GM19035 (cell line): ENCODE measurements at regions not wholly inside any gene's neighbourhood (a gene's known extent, or its start where the extent isn't known, plus 50 kb on each side); places are given as distances from the start of the nearest gene placed in this dataset.

Experiments
- ATAC-seq: cut with Tn5 transposase; IDR thresholded peaks from one replicate; pipeline ENCODE4 v1.9.1; 2021; ENCODE audit not compliant: unreplicated experiment

DNA sequence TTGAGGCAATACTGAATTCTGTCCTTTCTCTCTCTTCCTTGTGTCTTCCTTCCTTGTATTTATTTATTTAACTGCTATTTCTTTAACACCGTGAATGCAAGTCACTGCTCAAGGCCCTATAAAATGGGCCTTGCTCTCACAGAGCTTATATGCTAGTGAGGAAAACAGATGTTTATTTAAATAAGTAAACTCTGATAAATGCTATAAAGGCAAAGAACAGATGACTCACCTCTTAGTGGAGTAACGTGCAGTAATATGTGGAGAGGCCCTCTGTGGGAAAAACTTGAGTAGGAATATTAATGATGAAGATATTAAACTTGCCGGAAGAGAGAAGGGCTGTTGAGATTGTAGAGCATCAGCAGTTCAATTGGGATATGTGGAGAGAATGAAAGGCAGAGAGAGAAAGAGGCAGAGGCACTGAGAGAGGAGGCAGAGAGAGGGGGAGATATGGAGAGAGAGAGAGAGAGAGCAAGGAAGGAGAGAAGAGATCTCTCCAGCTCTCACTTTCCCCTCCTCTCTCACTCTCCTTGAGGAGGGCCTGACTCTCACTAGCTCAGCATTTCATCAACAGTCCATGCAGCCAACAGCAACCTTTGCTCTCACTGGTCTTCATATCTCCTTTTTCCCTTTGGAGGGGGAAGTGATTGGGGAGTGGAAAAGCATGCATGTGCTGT is 322.2 kb downstream of the LMX1A start:
- no peak for ATAC-seq

DNA sequence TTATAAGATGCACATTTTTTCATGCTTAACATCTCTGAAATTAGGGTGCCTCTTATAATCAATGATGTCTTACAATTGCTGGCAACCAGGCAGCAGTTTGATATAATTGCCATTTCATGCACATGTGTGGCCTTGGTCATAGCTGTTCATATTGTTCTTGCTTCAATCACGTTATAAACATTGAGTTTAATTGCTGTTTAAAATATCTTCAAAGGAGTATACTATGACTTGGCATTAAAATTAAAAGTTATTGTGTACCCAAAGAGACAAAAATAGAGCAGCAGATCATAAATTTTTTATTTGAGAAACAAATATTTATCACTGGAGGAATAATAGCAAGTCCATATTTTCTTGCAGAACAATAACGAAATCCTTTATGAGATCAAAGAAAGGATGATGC is 325.5 kb downstream of the LMX1A start:
- no peak for ATAC-seq

DNA sequence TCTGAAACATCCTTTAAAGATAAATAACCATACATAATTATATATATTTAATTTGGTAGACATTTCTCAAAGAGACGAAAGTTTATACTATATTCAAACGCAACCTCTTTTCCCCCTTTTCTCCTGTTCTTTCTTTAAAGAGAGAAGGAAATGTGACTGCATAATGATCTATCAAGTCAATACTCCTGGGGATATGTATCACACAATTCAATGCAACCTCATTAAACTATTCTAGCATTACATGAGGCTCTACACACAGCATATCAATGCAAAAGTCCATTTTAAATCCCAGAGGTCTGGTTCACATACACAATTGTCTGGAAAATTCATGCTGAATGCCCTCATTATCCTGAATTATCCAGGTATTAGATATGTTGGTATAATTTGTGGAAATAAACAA is 330.7 kb downstream of the LMX1A start:
- ATAC-seq, result no peak

DNA sequence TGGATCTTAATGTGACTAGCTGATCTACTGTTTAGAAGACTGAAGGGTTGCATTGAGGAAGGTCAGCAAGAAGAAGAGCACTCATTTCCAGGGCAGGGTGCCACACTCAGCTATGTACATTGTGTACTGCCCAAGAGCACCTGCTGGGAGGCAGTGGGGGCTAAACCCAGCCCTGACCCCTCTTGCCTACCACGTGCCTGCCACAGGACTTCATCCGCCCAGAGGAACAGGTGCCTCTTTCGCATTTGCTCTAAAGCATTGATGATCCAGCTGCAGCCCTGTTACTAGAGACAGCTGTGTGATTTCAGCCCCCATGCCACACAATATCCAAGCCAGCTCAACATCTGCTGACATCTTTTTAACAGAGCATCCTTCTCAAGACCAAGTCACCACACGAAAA is 341.8 kb downstream of the LMX1A start:
- no peak for ATAC-seq

DNA sequence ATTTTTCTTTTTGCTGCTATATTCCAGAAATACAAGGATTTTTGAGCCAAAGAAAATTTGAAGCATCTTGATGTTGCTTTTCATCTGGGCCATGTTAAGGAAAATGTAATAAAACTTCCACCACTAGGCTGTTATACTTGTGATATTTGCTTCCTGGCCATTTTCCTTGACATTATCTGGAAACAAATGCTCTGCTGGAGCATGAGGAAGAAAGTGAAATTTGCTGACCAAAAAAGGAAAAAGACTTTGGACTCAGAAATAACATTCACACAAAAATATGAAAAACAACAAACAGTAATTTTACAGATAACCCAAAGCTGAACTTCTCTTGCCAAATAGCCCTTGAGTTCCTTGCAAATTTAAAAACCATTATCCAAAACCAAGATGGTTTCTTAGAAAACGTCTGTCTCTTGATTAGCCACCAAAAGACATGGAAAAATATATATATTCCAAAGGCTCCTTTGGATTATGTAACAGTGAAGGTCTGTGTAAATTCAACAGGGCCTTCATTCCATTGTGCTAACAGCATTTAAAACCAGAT is 344.5 kb downstream of the LMX1A start:
- no peak for ATAC-seq

DNA sequence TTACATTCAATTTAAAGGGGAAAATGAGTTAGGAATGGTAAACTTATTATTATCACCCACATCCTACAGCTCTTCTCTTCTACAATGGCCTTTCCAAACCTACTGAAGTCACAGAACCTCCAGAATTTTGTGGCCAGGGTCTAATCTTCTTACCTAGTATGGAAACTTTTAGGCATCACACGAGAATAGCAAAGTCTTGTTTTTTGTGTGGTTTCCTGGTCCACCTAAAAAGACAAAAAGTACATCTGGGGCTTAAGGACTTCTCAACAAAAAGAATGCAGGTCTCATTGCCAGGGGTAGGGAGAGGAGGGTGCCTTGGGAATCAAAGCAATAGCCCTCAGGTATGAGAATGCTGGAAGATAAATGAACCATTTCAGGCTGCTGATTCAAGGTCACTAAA is 345.3 kb downstream of the LMX1A start:
- no peak for ATAC-seq

DNA sequence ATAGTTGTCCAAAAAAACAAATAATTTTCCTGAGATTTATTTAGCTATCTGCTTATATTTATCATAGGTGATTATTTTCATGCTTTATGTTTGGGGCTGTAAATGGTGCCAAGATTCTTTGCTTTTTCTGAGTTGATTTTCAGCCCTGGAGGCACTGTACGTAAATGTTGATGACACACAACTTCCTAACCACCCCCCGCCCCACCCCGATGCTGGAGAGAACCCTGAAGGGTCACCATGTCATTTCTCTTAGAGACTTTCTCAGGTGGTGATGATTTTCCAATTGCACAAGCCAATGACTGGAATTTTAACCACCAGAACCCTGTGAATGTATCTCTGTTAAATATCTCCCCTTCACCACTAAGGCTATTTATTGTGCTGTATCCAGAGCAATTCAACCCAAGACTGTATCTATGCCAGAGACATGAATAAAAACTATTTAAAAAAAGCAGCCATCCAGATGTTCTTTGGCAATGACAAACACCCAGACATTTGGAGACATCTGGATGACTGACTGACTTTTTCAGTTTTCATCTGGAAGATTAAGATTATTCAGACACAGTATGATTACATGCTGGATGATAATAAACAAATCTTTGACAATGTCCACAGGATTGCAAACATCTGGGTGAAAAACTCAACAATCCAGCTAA is 346.0 kb downstream of the LMX1A start:
- ATAC-seq, result no peak

DNA sequence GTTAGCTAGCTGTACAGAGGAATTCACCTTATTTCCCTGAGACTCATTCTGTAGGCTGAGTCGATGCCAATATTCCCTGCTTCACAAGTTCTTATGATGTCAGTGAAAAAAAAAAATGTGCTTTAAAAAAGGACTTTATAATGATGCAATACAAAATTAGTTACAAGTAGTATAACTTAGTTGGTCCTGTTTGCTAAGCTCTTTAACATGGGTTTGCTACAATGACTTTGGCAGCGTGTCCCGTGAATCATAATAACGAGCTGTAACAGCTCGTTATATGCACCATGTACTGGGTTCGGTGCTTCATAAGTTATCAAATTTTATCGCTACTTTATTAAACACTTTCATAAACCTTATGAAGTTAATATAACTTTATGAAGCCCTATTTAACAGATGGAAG is 349.7 kb downstream of the LMX1A start:
- no peak for ATAC-seq

DNA sequence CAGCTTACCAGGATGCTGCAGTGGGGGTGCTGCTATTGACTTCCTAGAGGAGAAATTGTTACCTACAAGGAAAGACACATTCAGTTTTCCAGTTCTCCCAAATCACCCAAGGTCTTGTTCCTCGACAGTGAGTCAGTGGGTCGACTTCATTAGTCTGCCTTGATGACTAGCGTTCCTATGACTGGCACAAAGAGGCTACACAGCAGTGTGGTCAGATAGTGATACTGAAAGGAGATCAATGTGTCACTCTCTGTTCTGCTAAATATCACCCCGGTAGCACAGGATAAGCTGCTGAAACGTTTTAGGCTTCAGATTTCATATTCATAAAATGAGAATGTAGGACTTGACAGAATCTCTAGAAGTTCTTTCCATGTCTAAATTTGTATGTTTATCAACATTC is 357.4 kb downstream of the LMX1A start:
- ATAC-seq, result no peak

DNA sequence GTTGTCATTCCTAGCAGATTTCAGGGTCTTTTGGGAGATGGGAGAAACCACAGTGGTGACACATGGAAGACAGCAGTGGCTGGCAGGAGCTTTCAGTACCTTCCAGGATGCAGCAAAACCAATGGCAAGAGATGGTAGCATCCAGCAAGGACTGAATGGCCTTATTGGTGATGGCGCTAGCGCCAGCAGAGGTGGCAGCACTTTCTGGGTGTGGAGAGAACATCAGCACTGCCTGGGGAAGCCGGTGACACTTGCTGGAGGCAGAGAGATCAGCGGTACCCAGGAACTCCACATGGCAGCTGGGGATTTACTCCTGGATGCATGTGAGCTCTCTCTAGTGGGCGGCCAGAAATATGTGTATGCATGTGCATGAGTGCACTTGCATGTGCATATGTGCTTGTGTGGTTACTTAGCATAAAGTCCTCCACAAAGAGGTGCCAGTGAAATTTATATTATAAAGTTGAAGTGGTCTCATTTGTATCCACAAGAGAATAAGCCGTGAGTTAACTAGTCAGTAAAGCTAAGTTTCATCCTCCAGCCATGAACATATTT is 364.7 kb downstream of the LMX1A start:
- no peak for ATAC-seq

DNA sequence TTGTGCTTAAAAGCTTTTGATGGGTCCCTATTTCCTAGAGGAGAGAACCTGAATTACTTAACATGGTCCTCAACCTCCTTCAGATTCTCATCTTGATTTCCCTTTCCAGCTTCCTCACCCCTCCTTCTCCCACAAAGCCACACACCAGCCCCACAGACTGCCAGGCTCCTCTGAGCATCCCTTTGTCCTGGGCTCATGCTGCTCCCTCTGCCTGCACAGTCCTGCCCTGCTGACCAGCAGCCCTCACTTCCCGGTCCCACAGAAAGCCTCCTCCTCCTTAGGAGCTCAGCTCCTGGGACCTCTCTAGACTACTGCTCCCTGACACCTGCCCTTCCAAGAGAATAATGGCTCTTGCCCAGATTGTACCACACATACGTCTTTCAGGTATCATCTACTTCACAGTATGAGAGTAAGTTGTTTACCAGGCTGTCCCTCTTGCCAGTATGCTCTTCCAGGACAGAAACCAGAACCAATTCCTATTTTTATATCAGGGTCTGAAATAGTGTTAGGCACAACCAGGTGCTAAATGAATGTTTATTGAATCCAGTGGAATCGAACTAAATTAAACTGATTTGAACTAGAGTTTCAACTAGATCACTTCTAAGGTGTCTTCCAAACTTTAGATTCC is 373.4 kb downstream of the LMX1A start:
- no peak for ATAC-seq

DNA sequence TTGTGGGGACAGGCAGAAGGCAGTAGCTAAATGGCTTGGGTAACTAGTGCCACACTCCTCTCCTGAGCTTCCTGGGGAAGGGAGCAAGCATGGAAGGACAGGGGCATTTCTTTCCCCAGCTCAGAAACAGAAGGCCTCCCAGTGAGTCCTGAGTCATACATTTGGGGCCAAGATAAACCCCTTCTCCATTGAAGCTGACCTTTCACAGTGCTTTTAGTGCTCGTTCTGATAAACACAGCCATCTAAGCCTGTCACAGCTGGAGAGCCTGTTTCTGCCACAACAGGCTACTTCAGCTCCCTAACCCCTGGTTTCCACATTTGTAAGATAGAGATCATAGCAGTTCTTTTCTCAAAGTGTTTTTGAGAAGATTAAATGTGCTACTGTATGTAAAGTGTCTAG is 374.0 kb downstream of the LMX1A start:
- no peak for ATAC-seq

DNA sequence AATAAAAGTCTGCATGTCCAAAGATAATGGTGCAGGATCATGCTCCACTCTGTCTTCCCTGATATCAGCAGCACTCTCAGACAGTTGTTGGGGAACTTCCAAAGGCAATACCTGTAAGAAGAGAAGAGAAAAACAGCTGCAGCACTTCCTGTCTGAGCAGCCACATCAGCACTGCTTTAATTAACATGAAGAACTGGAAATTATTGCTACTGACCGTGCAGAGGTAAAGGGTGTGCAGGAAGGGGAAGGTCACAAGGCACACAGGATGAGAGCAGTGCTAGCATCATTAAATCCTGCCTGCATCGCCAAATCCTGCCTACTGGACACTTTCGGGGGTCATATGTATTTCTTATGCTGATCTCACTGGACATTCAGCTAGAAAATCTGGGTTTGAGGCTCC is 379.0 kb downstream of the LMX1A start:
- no peak for ATAC-seq

DNA sequence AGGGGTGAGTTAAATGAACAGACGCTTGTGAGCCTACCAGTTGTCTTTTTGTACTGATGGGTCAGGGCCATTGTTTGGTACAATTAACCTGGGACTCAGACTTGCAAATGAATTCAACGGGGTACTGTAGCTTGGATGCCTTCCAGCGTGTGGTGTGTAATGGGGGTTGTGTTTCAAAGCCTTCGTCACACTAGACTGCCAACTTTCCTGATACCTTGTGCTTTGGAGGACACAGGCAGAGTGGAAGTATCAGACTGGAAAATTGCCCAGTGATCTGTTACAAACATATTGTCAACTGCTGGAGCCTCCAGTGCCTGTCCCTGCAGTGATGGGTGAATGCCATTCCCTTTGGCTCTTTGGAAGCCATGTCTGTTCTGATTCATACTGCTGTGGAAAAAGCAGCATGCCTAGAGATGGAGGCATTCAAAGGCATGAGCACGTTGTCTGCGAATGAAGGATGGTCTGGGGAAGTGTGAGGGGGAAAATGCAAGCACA is 384.5 kb downstream of the LMX1A start:
- no peak for ATAC-seq

DNA sequence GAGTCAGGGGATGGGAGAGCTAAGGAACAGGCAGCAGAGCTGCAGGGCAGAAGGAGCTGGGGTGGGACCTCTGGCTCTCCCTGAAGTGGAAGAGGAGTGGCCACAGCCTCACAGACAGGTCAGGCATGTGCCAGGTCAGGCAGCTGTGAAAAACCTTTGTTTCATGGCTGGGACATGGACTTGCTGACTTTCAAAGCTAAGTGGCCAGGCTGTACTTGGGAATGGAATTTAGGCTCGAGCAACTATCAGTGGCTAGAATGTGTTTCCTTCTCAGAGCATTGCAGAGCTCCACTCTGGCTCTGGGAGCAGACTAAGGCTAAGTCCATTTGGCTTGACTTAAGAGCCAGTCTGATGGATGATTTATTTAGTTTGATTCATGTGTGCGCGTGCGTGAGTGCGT is 385.1 kb downstream of the LMX1A start:
- ATAC-seq, result no peak

DNA sequence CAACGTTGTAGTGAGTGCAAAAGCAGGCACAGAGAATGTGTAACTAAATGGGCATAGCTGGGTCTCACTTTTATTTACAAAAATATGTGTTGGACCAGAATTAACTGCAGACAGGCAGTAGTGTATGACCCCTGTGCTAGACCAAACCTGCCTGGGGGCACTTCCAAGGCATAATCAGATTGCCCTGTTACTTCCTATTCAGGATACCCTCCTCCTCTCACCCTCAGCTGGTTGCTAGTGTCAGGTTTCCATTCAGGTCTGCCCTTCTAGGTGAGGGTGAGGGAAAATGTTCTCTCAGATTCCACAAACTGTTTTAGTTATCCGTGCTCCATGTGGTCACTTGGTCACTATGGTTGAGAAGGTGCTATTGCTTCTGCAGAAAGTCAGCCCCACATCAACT is 387.3 kb downstream of the LMX1A start:
- ATAC-seq, result no peak

DNA sequence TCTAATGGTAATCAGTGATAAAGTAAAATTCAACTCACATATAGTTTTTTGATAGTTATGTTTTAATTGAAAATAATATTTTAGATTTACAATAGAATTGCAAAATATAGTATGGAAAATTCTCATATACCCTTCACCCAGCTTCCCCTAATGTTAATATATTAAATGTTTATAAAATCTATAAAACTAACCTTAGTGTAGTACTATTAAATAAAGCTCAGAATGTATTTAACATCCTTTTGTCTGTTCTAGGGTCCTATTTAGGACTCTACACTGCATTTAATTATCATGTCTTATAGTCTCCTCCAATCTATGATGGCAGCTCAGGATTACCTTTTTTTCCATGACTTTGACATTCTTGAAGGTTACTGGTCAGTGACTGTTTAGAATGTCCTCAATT is 389.2 kb downstream of the LMX1A start:
- ATAC-seq, result no peak

DNA sequence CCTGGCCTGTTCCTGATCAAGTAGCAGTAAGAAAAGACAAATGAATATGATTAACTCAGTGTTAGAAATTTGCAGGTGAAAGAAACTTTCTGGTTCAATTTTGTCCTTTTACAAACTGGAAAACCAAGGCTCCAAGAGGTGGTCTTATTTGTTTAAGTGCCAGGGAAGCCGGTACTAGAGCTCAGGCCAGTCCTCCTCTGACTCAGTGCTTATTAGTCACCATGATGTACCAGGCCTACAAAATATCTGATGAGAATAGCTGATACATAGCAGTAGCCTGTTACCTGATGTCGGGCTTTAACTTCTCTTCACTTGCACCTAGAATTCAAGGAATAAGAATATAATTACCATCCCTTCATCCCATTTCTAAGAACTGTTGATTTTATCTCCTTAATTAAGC is 394.8 kb downstream of the LMX1A start:
- ATAC-seq, result no peak

DNA sequence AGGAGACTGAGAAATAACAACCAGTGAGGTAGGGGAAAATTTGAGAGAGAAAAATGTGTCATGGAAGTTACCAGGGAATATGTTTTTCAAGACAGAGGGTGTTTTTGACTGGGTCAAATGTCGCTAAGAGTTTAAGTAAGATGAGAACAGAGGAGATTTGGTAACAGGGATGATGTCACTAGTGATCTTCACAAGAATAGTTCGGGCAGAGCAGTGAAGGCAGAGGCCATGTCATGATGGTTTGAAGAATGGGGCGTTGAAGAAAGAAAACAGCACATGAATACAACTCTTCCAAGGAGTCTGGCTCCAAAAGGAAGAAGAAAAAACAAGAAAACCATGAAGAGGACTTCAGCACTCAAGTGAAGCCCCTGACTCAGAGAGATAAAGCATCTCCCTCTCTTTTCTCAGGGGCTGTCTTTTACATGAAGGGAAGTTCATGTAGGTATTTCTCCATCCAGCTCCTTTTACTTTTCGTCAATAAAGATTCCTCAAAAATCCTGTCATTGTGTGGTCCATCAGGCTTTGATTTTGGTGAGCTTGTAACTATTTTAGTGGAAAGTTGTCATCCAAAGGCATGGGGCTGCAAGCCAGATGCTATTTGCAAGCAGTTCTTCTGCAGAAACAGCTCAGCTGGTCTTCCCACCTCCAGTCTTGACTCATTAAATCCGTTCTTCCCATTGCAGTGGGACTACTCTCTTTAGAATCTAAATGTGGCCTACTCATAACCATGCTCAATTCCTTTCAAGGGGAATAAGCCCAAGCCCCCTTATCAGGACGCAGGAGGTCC is 397.3 kb downstream of the LMX1A start:
- ATAC-seq, result no peak

DNA sequence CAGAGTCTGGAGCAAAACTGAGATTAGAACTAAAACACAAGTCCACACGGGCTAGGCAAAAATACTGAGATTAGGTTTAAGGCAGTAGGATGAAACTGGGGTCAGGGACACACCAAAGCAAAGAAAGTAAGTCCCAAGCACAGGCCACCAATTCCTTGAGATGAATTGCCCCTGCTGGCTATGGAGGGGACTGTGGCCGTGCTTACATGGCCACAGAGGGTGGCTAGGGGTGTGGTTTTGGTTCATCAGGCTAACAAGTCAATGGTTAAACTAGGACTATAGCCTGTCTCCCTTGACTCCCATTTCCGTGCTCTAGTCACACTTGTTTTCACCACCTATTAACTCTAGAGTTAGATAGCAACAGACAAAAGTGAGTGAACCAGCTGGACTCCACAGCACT is 394.8 kb downstream of the PBX1 start:
- ATAC-seq, result no peak

DNA sequence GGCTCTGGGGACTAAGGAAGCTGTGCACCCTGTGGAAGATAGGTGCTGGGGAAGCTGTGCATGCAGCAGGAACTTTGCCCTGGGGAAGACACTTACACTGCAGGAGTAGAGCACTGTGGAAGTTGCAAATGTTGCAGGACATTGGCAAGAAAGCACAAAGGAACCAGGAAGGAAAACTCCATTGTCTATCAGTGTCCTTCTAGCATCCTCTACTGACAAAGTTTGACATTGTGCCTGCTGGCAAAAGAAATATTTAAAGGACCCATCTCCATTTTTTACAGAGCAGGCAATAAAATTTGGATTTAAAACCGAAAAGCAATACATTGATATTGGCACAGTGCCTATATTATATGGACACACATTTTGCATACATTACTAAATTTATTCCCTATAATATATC is 394.1 kb downstream of the PBX1 start:
- no peak for ATAC-seq
